ENCODE measurements at regions not wholly inside any gene's neighbourhood (a gene's known extent, or its start where the extent isn't known, plus 50 kb on each side); places are given as distances from the start of the nearest gene placed in this dataset.

DNA sequence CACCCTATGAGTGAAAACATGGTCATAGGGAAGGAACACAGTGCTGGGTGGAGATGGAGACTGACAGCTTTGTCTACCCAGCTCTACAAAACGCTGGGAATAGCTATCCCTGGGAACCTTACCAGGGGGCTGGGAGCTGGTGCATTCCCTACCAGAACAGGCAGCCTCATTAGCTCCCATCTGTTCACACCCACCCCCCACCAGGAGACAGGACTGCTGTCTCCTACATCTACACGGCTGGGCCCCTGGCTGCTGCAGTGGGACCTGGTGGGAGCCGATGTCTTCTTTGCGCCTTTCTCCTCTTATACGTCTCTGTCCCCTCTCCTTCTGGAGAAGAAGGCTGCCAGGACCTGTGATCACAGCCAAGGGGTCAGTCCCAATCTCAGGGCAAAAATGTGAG lies 90.8 kb downstream of the UQCRFS1 start:
- TF ChIP-seq, protein P1, sequence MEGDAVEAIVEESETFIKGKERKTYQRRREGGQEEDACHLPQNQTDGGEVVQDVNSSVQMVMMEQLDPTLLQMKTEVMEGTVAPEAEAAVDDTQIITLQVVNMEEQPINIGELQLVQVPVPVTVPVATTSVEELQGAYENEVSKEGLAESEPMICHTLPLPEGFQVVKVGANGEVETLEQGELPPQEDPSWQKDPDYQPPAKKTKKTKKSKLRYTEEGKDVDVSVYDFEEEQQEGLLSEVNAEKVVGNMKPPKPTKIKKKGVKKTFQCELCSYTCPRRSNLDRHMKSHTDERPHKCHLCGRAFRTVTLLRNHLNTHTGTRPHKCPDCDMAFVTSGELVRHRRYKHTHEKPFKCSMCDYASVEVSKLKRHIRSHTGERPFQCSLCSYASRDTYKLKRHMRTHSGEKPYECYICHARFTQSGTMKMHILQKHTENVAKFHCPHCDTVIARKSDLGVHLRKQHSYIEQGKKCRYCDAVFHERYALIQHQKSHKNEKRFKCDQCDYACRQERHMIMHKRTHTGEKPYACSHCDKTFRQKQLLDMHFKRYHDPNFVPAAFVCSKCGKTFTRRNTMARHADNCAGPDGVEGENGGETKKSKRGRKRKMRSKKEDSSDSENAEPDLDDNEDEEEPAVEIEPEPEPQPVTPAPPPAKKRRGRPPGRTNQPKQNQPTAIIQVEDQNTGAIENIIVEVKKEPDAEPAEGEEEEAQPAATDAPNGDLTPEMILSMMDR (IDR thresholded peaks at IDR 0.05) = no peak
- TF ChIP-seq, protein P2, sequence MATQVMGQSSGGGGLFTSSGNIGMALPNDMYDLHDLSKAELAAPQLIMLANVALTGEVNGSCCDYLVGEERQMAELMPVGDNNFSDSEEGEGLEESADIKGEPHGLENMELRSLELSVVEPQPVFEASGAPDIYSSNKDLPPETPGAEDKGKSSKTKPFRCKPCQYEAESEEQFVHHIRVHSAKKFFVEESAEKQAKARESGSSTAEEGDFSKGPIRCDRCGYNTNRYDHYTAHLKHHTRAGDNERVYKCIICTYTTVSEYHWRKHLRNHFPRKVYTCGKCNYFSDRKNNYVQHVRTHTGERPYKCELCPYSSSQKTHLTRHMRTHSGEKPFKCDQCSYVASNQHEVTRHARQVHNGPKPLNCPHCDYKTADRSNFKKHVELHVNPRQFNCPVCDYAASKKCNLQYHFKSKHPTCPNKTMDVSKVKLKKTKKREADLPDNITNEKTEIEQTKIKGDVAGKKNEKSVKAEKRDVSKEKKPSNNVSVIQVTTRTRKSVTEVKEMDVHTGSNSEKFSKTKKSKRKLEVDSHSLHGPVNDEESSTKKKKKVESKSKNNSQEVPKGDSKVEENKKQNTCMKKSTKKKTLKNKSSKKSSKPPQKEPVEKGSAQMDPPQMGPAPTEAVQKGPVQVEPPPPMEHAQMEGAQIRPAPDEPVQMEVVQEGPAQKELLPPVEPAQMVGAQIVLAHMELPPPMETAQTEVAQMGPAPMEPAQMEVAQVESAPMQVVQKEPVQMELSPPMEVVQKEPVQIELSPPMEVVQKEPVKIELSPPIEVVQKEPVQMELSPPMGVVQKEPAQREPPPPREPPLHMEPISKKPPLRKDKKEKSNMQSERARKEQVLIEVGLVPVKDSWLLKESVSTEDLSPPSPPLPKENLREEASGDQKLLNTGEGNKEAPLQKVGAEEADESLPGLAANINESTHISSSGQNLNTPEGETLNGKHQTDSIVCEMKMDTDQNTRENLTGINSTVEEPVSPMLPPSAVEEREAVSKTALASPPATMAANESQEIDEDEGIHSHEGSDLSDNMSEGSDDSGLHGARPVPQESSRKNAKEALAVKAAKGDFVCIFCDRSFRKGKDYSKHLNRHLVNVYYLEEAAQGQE (IDR thresholded peaks at IDR 0.05) = no peak
- TF ChIP-seq RCOR1 (IDR thresholded peaks at IDR 0.05; ENCODE audit: low read depth, low read length) (no peak), JUN (IDR thresholded peaks at IDR 0.05) (no peak), POLR2A (IDR thresholded peaks at IDR 0.05; ENCODE audit: low read length) (no peak), KDM5A (IDR thresholded peaks at IDR 0.05) (no peak), RAD21 (conservative IDR thresholded peaks at IDR 0.05 in 1 of 2, IDR thresholded peaks at IDR 0.05 in 1 of 2) (no peak), EHF (CRISPR knock-in tag; IDR thresholded peaks at IDR 0.05) (no peak), HDAC2 (IDR thresholded peaks at IDR 0.05) (no peak), RFX5 (IDR thresholded peaks at IDR 0.05) (no peak), CHD2 (IDR thresholded peaks at IDR 0.05; ENCODE audit: low read length, partially characterized antibody) (no peak), ESRRA (IDR thresholded peaks at IDR 0.05; ENCODE audit: borderline replicate concordance, low read length) (no peak), MAZ (IDR thresholded peaks at IDR 0.05; ENCODE audit: borderline replicate concordance, low read depth, low read length) (no peak), MAFK (IDR thresholded peaks at IDR 0.05; ENCODE audit: partially characterized antibody) (no peak)

All from A549 (cell line).